HG02798 (cell line): ENCODE measurements at regions not wholly inside any gene's neighbourhood (a gene's known extent, or its start where the extent isn't known, plus 50 kb on each side); places are given as distances from the start of the nearest gene placed in this dataset.

Source experiments
- ATAC-seq: cut with Tn5 transposase; IDR thresholded peaks from one replicate; pipeline ENCODE4 v1.9.1; 2021; ENCODE audit warnings: mild to moderate bottlenecking; ENCODE audit not compliant: unreplicated experiment, poor library complexity

- no peak for ATAC-seq
These were observed 348.3 kb upstream of the TUSC1 start for GRCh38 chr9:26026423-26027100.

- ATAC-seq, result no peak
These were observed 335.0 kb upstream of the TUSC1 start for GRCh38 chr9:26013199-26013598.

- no peak for ATAC-seq
These were observed 334.6 kb upstream of the TUSC1 start for GRCh38 chr9:26012797-26013196.

- ATAC-seq, result no peak
These were observed 316.4 kb upstream of the TUSC1 start for GRCh38 chr9:25994605-25995004.

- ATAC-seq, result no peak
These were observed 312.1 kb upstream of the TUSC1 start for GRCh38 chr9:25990376-25990775.

GRCh38 chr9:25975667-25976066 is 297.4 kb upstream of the TUSC1 start:
- ATAC-seq, result no peak

GRCh38 chr9:25964239-25964638 is 286.0 kb upstream of the TUSC1 start:
- peak; percentile 72 for ATAC-seq

GRCh38 chr9:25960178-25960577 is 281.9 kb upstream of the TUSC1 start:
- no peak for ATAC-seq

GRCh38 chr9:25954209-25954608 is 276.0 kb upstream of the TUSC1 start:
- ATAC-seq, result no peak

GRCh38 chr9:25948182-25948581 is 269.9 kb upstream of the TUSC1 start:
- no peak for ATAC-seq

- ATAC-seq, result no peak
These were observed 260.9 kb upstream of the TUSC1 start for GRCh38 chr9:25939126-25939525.

- no peak for ATAC-seq
These were observed 257.8 kb upstream of the TUSC1 start for GRCh38 chr9:25936031-25936430.

- ATAC-seq, result no peak
These were observed 256.9 kb upstream of the TUSC1 start for GRCh38 chr9:25935188-25935587.

- ATAC-seq, result no peak
These were observed 240.5 kb upstream of the TUSC1 start for GRCh38 chr9:25918761-25919160.

GRCh38 chr9:25917731-25918362 is 239.6 kb upstream of the TUSC1 start:
- ATAC-seq, result no peak

GRCh38 chr9:25913806-25914205 is 235.6 kb upstream of the TUSC1 start:
- no peak for ATAC-seq

- ATAC-seq, result no peak
These were observed 226.5 kb upstream of the TUSC1 start for GRCh38 chr9:25904701-25905100.

GRCh38 chr9:25891527-25891926 is 213.3 kb upstream of the TUSC1 start:
- no peak for ATAC-seq

GRCh38 chr9:25889661-25890060 is 211.4 kb upstream of the TUSC1 start:
- ATAC-seq, result no peak

- no peak for ATAC-seq
These were observed 198.0 kb upstream of the TUSC1 start for GRCh38 chr9:25876248-25876647.

- no peak for ATAC-seq
These were observed 186.3 kb upstream of the TUSC1 start for GRCh38 chr9:25864509-25864908.

GRCh38 chr9:25861421-25861820 is 183.2 kb upstream of the TUSC1 start:
- no peak for ATAC-seq
